Small intestine (tissue), 7 donors: ENCODE measurements at regions not wholly inside any gene's neighbourhood (a gene's known extent, or its start where the extent isn't known, plus 50 kb on each side); places are given as distances from the start of the nearest gene placed in this dataset.

Experiments used
- DNase-seq, 2 donors: peaks; one replicate each; pipeline versions ENCODE4 v3.0.0 to v3.0.0-alpha.2; 2013
- FAIRE-seq: peaks from 2 replicates; lab custom pipeline; 2012; peaks lifted over from hg19 to GRCh38; lab: Jason Lieb, UNC
- H3K27ac ChIP-seq, 3 donors: one replicate each; pipeline ENCODE4 v1.5.1; 2013; ENCODE audit warnings: low read length in 2 of 3, mild to moderate bottlenecking in 2 of 3, control low read depth in 1 of 3, inconsistent platforms in 1 of 3, low read depth in 1 of 3, moderate library complexity in 1 of 3
- H3K27me3 ChIP-seq, 3 donors: one replicate each; pipeline ENCODE4 v1.6.1; 2013; ENCODE audit warnings: low read length in 3 of 3, inconsistent platforms in 1 of 3; ENCODE audit not compliant: control insufficient read depth in 3 of 3, insufficient read depth in 3 of 3
- H3K36me3 ChIP-seq, 3 donors: one replicate each; pipeline ENCODE4 v1.6.1; 2013; ENCODE audit warnings: low read length in 3 of 3, inconsistent platforms in 1 of 3, low read depth in 1 of 3, mild to moderate bottlenecking in 1 of 3, moderate library complexity in 1 of 3; ENCODE audit not compliant: control insufficient read depth in 3 of 3, insufficient read depth in 2 of 3
- H3K4me1 ChIP-seq, 3 donors: one replicate each; pipeline ENCODE4 v1.6.1; 2013; ENCODE audit warnings: low read length in 2 of 3, inconsistent platforms in 1 of 3, low read depth in 1 of 3, mild to moderate bottlenecking in 1 of 3, moderate library complexity in 1 of 3; ENCODE audit not compliant: control insufficient read depth in 3 of 3, insufficient read depth in 2 of 3
- H3K4me3 ChIP-seq, 3 donors: one replicate each; pipeline ENCODE4 v1.5.1; 2013; ENCODE audit warnings: low read length in 3 of 3, control low read depth in 1 of 3, inconsistent platforms in 1 of 3, low read depth in 1 of 3, mild to moderate bottlenecking in 1 of 3, moderate library complexity in 1 of 3
- H3K9me3 ChIP-seq, 2 donors: one replicate each; pipeline ENCODE4 v1.6.1; 2013; ENCODE audit warnings: low read depth in 1 of 2, low read length in 1 of 2; ENCODE audit not compliant: control insufficient read depth in 2 of 2, insufficient read depth in 1 of 2
- WGBS, 3 donors: extraction: QIAGEN DNeasy Blood & Tissue Kit; methylation state at CpG; one replicate each; pipeline ENCODE4 v1.1.7; 2013; 5-methylcytosine and 5-hydroxymethylcytosine counted together
- donor health status: healthy with polysubstance abuse.
- donor health status: control.
- donor health status: control.
- donor health status: Bipolar disorder and iron deficiency.
- donor health status: healthy.

DNA sequence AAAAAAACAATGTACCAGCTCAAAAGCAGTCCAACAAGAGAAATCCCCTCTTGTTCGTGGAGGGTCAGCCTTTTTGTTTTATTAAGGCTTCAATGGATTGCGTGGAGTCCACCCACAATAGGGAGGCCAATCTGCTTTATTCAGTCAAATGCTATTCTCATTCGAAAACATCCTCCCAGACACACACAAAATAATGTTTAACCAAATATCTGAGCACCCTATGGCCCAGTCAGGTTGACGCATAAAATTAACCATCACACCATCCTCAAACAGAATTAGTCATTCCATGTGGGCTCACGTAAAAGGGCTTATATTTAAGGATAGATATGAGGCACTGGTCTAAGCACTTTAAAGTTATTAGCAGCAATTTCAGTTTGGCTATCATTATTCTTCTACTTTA, 58.9 kb upstream of the DEUP1 start:
- Histone ChIP-seq H3K27ac (no peak overlapping the region), H3K27me3 (peaks cover 0 to 1% (median 0%) of the 10 kb centered on the region in 3 donors), H3K4me1 (no peaks in the 10 kb centered on the region), H3K4me3 (no peak overlapping the region), H3K36me3 (no peaks in the 10 kb centered on the region), H3K9me3 (peaks cover 0 to 3% of the 10 kb centered on the region in 2 donors)
- DNase-seq = no peak
- FAIRE-seq = no peak
- 84 to 88% (median 85%) methylated on average over 5 of the region's 5 CpGs for WGBS, 3 donors

DNA sequence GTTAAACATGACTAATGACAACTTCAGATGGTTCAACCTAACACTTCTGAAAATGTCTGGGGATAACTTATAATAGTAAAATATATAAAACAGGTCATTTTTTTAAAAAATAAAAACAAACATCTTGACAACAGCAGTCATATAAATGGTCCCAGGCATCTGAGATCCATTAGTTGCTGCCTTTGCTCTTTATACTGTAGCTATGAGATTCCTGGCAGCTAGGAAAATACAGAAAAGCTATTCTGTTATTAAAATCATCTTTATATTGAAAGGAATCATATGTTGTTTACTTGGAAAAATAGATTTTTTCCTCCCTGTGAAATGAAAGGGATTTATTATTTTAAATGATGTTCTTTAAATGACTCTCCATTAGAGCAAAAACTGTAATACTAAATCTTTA, 55.7 kb upstream of the DEUP1 start:
- Histone ChIP-seq H3K9me3 (no peaks in the 10 kb centered on the region), H3K27ac (no peak overlapping the region), H3K4me3 (no peak overlapping the region), H3K4me1 (no peaks in the 10 kb centered on the region), H3K36me3 (no peaks in the 10 kb centered on the region), H3K27me3 (peaks cover 0 to 1% (median 0%) of the 10 kb centered on the region in 3 donors)
- no peak for FAIRE-seq
- DNase-seq = no peak

DNA sequence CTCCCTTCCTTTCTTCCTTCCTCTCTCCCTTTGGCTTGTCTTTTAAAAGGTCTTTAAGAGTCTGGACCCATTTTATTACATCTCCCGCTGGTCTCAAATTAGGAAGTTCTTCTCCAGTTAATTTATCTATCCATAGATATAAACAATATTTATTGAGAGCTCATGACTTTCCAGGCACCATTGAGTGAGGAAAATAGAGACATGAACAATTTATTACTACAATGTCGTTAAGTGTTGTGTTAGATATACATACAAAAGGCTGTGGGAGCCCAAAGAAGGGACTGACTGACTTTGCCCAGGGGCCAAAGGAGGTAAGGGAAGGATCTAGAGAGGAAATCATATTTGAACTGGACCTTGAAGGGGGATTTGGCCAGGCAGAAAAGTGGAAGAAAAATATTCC, 51.6 kb upstream of the DEUP1 start:
- WGBS, 3 donors = 57 to 68% (median 62%) methylated on average over 2 of the region's 2 CpGs
- no peaks in the 10 kb centered on the region for H3K36me3 ChIP-seq
- no peaks in the 10 kb centered on the region for H3K27me3 ChIP-seq
- H3K4me1 ChIP-seq = no peaks in the 10 kb centered on the region
- H3K9me3 ChIP-seq = no peaks in the 10 kb centered on the region
- FAIRE-seq = no peak
- no peak overlapping the region for H3K27ac ChIP-seq
- no peak for DNase-seq
- no peak overlapping the region for H3K4me3 ChIP-seq

DNA sequence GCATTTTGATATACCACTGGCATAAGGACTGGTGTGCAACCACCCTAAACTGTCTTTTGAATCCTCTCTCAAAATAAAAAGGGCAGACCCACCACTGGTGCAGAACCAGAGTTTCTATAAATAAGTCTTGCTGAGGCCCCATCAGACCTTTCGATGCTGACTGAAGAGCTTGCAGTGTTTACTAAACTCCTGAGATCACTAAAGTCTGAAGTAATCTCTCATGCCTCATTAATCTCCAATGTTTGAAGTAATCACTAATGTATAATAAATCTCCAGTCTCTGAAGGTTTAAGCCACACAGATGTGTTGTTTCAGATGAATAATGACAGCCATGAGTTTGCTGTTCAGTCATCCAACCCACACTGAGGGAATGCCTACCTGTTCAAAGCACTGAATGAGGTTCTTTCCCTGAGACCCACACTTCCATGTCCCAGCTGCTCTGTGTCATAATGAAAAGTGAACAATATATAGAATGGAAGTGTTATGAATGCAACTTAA, 50.6 kb upstream of the DEUP1 start:
- H3K4me3 ChIP-seq = no peak overlapping the region
- no peaks in the 10 kb centered on the region for H3K27me3 ChIP-seq
- WGBS, 3 donors = 47 to 76% (median 67%) methylated on average over 1 of the region's 1 CpG
- no peak overlapping the region for H3K27ac ChIP-seq
- DNase-seq (no peak), FAIRE-seq (no peak)
- H3K9me3 ChIP-seq = no peaks in the 10 kb centered on the region
- no peaks in the 10 kb centered on the region for H3K36me3 ChIP-seq
- no peaks in the 10 kb centered on the region for H3K4me1 ChIP-seq
